Testis (tissue), 2 donors: ENCODE measurements at regions not wholly inside any gene's neighbourhood (a gene's known extent, or its start where the extent isn't known, plus 50 kb on each side); places are given as distances from the start of the nearest gene placed in this dataset.
A peak's percentile ranks its signal among the peaks of the same experiment; 100 is the strongest.

Source experiments
- DNase-seq: peaks from one replicate; pipeline ENCODE4 v3.0.0-alpha.2; 2019
- H3K27ac ChIP-seq, 2 donors: fragments of 200-600 bp; sonication (generic); one replicate each; pipeline ENCODE4 v1.5.1; 2019
- H3K27me3 ChIP-seq: fragments of 200-600 bp; sonication (generic); one replicate; pipeline ENCODE4 v1.5.1; 2019
- H3K36me3 ChIP-seq: fragments of 200-600 bp; sonication (generic); one replicate; pipeline ENCODE4 v1.5.1; 2017; ENCODE audit warnings: low read depth; ENCODE audit errors: missing control alignments
- H3K4me1 ChIP-seq: fragments of 200-600 bp; sonication (generic); one replicate; pipeline ENCODE4 v1.5.1; 2019
- H3K4me3 ChIP-seq, 2 donors: fragments of 200-600 bp; sonication (generic); one replicate each; pipeline ENCODE4 v1.5.1; 2017 to 2019
- H3K9me3 ChIP-seq: fragments of 200-600 bp; sonication (generic); one replicate; pipeline ENCODE4 v1.5.1; 2017
- POLR2A ChIP-seq: fragments of 450-650 bp; IDR thresholded peaks from one replicate; pipeline ENCODE4 v1.6.1; 2017; ENCODE audit warnings: antibody characterized with exemption, mild to moderate bottlenecking, moderate library complexity
- WGBS, 2 donors: methylation state at CpG; one replicate each; pipeline ENCODE4 v1.1.5; 2018; 5-methylcytosine and 5-hydroxymethylcytosine counted together
- intact Hi-C: fragments of 100-400 bp; cut with DNase I; formaldehyde crosslinking; loops from one replicate; pipeline ENCODE4 v1.15.1; 2023; ENCODE audit warnings: low total_unique reads
- TF ChIP-seq, protein P1 (sequence below), 3 experiments: fragments of 450-650 bp in 2 of 3; fragments of 200-600 bp in 1 of 3; sonication (generic) in 1 of 3; IDR thresholded peaks; one replicate each; pipeline ENCODE4 v1.5.1; 2016 to 2019; ENCODE audit warnings: antibody characterized with exemption in 3 of 3, mild to moderate bottlenecking in 2 of 3, moderate library complexity in 1 of 3

DNA sequence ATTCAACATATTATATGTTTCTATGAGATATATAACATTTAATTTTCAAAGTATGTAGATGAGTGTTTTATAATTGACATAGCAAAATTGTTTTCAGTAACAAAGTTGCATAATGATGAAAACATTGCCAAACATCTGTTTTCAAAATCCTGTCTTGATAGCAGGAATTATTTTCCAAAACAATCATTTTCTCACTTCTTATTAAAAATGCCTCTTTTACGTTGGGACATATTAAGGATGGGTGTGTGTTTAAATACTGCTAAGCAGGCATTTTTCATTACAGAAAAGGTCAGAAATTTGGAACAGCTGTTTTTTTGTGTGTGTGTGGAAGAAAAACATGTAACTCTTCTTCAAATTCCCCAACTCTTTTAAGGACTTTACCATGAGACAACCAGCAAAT, 452.0 kb downstream of the SPRY1 start:
- no peak for DNase-seq
- Histone ChIP-seq H3K36me3 (no peaks in the 10 kb centered on the region), H3K4me1 (no peaks in the 10 kb centered on the region), H3K27me3 (no peaks in the 10 kb centered on the region), H3K27ac (peak overlapping the region in 1 of 2 donors; percentile 29), H3K9me3 (no peaks in the 10 kb centered on the region), H3K4me3 (no peak overlapping the region)
- no peak for TF ChIP-seq POLR2A
- TF ChIP-seq, protein P1, sequence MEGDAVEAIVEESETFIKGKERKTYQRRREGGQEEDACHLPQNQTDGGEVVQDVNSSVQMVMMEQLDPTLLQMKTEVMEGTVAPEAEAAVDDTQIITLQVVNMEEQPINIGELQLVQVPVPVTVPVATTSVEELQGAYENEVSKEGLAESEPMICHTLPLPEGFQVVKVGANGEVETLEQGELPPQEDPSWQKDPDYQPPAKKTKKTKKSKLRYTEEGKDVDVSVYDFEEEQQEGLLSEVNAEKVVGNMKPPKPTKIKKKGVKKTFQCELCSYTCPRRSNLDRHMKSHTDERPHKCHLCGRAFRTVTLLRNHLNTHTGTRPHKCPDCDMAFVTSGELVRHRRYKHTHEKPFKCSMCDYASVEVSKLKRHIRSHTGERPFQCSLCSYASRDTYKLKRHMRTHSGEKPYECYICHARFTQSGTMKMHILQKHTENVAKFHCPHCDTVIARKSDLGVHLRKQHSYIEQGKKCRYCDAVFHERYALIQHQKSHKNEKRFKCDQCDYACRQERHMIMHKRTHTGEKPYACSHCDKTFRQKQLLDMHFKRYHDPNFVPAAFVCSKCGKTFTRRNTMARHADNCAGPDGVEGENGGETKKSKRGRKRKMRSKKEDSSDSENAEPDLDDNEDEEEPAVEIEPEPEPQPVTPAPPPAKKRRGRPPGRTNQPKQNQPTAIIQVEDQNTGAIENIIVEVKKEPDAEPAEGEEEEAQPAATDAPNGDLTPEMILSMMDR (IDR thresholded peaks at IDR 0.05): no peak
- intact Hi-C loops: no loop called here
- WGBS, 2 donors: 42 to 56% methylated on average over 1 of the region's 1 CpG

DNA sequence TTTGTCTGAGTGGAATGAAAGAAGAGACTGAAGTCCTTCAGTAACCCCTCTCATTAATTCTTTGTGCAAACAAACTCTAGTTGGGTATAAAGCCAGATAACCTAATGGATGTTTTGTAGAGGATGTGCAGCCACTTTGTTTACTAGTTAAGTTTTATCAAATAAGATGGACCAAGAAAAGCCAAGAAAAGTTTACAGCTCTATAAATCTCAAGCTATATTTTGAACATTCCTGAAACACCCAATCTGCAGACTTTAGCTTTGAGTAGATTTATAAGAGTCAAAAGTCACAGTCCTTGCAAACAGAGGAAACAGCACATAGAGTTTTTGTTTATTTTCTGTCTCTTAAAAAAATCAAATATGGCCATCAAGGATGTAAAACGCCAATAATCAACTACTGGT, 452.9 kb downstream of the SPRY1 start:
- no peaks in the 10 kb centered on the region for H3K9me3 ChIP-seq
- no peaks in the 10 kb centered on the region for H3K36me3 ChIP-seq
- H3K4me1 ChIP-seq: no peaks in the 10 kb centered on the region
- no peaks in the 10 kb centered on the region for H3K27me3 ChIP-seq
- peak overlapping the region in 1 of 2 donors; percentile 7 for H3K27ac ChIP-seq
- no peak for TF ChIP-seq POLR2A
- TF ChIP-seq, protein P1 (IDR thresholded peaks at IDR 0.05): no peak
- H3K4me3 ChIP-seq: no peak overlapping the region
- DNase-seq: no peak
- intact Hi-C loops: no loop called here
- WGBS, 2 donors: 67 to 82% methylated on average over 1 of the region's 1 CpG

DNA sequence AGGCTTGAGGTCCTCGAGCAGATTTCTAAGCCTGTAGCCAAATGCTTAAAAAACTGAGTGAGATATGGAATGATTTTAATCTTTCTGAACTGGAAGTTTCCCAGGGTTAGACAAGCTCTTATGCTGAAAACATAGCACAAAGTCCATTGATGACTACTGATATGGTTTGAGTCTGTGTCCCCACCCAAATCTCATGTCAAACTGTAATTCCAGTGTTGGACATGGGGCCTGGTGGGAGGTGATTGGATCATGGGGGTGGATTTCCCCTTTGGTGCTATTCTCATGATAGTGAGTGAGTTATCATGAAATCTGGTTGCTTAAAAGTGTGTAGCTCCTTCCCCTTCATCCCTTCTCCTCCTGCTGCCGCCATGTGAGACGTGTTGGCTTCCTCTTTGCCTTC, 454.9 kb downstream of the SPRY1 start:
- no peaks in the 10 kb centered on the region for H3K4me1 ChIP-seq
- H3K27ac ChIP-seq: no peak overlapping the region
- H3K27me3 ChIP-seq: no peaks in the 10 kb centered on the region
- no peak overlapping the region for H3K4me3 ChIP-seq
- H3K9me3 ChIP-seq: no peaks in the 10 kb centered on the region
- no peak for DNase-seq
- H3K36me3 ChIP-seq: no peaks in the 10 kb centered on the region
- intact Hi-C loops: no loop called here
- WGBS, 2 donors: 81 to 88% methylated on average over 3 of the region's 3 CpGs
- TF ChIP-seq, protein P1 (IDR thresholded peaks at IDR 0.05): no peak

DNA sequence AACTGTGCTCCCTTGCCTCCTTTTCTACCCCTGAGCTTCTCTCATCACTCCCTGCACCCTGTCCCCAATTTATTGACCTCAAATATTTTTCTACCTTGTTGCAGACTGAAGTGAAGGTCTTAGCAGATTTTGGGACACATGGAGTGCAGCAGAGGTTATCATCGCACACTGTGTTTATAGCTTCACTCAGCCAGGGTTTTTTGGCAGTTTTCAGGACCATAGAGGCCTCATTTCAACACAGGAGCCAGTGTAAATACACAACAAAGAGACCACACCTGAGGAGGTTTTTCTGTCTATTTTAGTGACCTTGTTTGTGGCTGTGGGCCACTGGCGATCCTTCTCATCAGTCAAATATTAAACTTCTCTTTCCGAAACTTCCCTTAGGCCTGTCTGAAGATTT, 457.1 kb downstream of the SPRY1 start:
- H3K9me3 ChIP-seq: no peaks in the 10 kb centered on the region
- intact Hi-C loops: no loop called here
- no peak for TF ChIP-seq POLR2A
- TF ChIP-seq, protein P1 (IDR thresholded peaks at IDR 0.05): no peak
- no peak overlapping the region for H3K4me3 ChIP-seq
- no peak for DNase-seq
- H3K36me3 ChIP-seq: no peaks in the 10 kb centered on the region
- no peaks in the 10 kb centered on the region for H3K27me3 ChIP-seq
- H3K27ac ChIP-seq: no peak overlapping the region
- 88 to 89% methylated on average over 3 of the region's 3 CpGs for WGBS, 2 donors
- no peaks in the 10 kb centered on the region for H3K4me1 ChIP-seq

DNA sequence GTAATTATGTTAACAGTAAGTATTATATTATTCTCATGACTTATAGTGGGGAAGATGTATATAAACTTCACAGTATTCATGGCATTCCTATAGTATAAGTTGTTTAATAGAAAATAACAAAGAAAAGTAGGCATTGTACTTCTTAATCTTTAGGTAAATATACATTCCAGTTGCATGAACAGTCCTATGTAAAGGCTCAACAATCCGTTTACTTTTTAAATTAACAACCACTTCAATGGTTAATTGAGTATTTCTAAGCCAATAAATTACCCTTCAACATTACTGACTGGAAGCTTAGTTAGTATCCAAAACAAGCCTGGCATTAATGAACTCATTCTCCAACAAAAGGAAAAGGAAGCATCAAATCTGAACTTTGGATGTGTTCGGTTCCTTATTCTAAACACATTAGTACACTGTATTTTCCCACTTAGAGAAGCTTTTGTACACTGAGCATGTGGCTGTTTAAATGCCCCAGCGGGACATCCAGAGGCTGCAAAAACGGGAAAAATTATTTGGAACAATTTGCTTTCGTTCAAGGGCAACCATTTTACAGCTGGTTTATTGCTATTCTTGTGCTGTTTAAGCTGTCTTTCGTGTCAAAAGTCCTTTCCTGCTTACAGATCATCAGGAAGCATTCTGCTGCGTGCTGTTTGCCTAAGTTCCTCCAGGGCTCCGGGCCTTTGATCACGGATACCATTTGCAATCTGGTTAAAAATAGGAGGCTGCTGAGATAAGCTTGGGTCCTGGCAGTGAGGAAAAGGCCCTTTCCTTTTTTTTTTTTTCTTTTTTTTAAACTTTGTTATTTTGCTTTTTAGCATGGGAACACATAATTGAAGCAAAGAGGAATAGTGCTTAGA, 460.3 kb downstream of the SPRY1 start:
- H3K4me1 ChIP-seq: no peaks in the 10 kb centered on the region
- no peaks in the 10 kb centered on the region for H3K27me3 ChIP-seq
- WGBS, 2 donors: 22 to 27% methylated on average over 9 of the region's 9 CpGs
- H3K4me3 ChIP-seq: no peak overlapping the region
- DNase-seq: peak; percentile 41
- H3K36me3 ChIP-seq: no peaks in the 10 kb centered on the region
- TF ChIP-seq POLR2A: no peak
- no peaks in the 10 kb centered on the region for H3K9me3 ChIP-seq
- intact Hi-C loops: no loop called here
- peak overlapping the region in 1 of 2 donors; percentile 69 for H3K27ac ChIP-seq
